A673 (cell line): ENCODE measurements at regions not wholly inside any gene's neighbourhood (a gene's known extent, or its start where the extent isn't known, plus 50 kb on each side); places are given as distances from the start of the nearest gene placed in this dataset.

ENCODE experiments used
- BruUV-seq: library from RNA; stranded (reverse); fragments of 400-500 nt; replicated peaks from 2 replicates; lab custom pipeline; 2021; lab: Mats Ljungman, UMichigan
- CTCF ChIA-PET: fragments of 300-600 bp; sonication (Branson Sonifier 250); formaldehyde crosslinking; loops from one replicate; lab custom pipeline; 2022; ENCODE audit warnings: antibody characterized with exemption; lab: Charles Lee
- POLR2A ChIA-PET: fragments of 300-600 bp; sonication (Branson Sonifier 250); formaldehyde crosslinking; loops from one replicate; lab custom pipeline; 2022; ENCODE audit warnings: antibody characterized with exemption; ENCODE audit not compliant: low non-redundant PET; lab: Charles Lee
- DNase-seq: peaks from one replicate; pipeline ENCODE4 v3.0.0-alpha.2; 2015; ENCODE audit warnings: low spot score
- H3K27ac ChIP-seq: fragments of 200-600 bp; sonication (generic); 2 replicates; pipeline ENCODE4 v1.5.1; 2016; ENCODE audit warnings: mixed run types, low read depth, mild to moderate bottlenecking, mixed read lengths, antibody characterized with exemption, low read length; ENCODE audit not compliant: poor library complexity, severe bottlenecking
- H3K27me3 ChIP-seq: fragments of 200-600 bp; sonication (generic); replicated peaks from 2 replicates; pipeline ENCODE4 v1.6.1; 2017; ENCODE audit warnings: mixed run types, low read depth, mild to moderate bottlenecking, mixed read lengths, antibody characterized with exemption, low read length; ENCODE audit not compliant: insufficient read depth, poor library complexity
- H3K36me3 ChIP-seq: fragments of 200-600 bp; sonication (generic); 2 replicates; pipeline ENCODE4 v1.6.1; 2016; ENCODE audit warnings: mixed run types, mild to moderate bottlenecking, mixed read lengths, antibody characterized with exemption, low read length; ENCODE audit not compliant: insufficient read depth, poor library complexity, severe bottlenecking
- H3K4me1 ChIP-seq: fragments of 200-600 bp; sonication (generic); 2 replicates; pipeline ENCODE4 v1.6.1; 2017; ENCODE audit warnings: mixed run types, mild to moderate bottlenecking, mixed read lengths, antibody characterized with exemption, low read length; ENCODE audit not compliant: insufficient read depth, poor library complexity, severe bottlenecking
- H3K4me3 ChIP-seq: fragments of 200-600 bp; sonication (generic); 2 replicates; pipeline ENCODE4 v1.5.1; 2016; ENCODE audit warnings: low read depth, mixed run types, mild to moderate bottlenecking, mixed read lengths, low read length; ENCODE audit not compliant: poor library complexity, severe bottlenecking
- H3K9me3 ChIP-seq: fragments of 200-600 bp; sonication (generic); 2 replicates; pipeline ENCODE4 v1.6.1; 2016; ENCODE audit warnings: mixed run types, low read depth, mild to moderate bottlenecking, mixed read lengths, antibody characterized with exemption, low read length; ENCODE audit not compliant: poor library complexity, severe bottlenecking
- EZH2 ChIP-seq: fragments of 200-600 bp; sonication (generic); IDR thresholded peaks from 2 replicates; pipeline ENCODE4 v1.6.1; 2017; ENCODE audit warnings: borderline replicate concordance, low read depth, mild to moderate bottlenecking, mixed read lengths, antibody characterized with exemption, low read length; ENCODE audit not compliant: poor library complexity, severe bottlenecking
- intact Hi-C: fragments of 100-400 bp; cut with micrococcal nuclease; formaldehyde crosslinking; loops from one replicate; pipeline ENCODE4 v1.10.0; 2022; ENCODE audit not compliant: unreplicated experiment
- TF ChIP-seq, protein P1 (sequence below): fragments of 300-800, 200-600 bp; sonication (generic); conservative IDR thresholded peaks from 2 replicates; pipeline ENCODE4 v1.5.1; 2017; ENCODE audit warnings: low read depth, mild to moderate bottlenecking, antibody characterized with exemption, low read length, moderate library complexity, mixed read lengths

DNA sequence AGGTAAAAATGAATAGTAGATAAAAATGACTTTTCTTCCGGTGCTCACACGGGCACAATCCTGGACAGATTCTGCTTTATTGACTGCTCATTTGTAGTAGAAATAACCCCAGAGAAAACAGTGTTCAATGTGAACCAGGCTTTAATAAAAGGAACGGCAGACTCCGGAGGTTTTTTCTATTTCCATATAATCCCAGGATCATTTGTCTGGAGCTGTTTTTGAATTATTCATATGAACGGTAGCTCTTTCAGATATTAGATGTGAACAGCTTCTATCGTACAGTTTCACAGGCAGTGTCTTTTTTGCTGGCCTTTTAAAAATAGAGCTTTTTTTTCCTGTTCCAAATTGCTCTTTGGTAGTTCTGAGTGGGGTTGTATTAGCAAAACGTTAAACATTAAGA is 347.3 kb downstream of the MFSD1 start:
- intact Hi-C loops = no loop called here
- ChIA-PET CTCF (no interaction called here), POLR2A (no interaction called here)
- H3K27ac ChIP-seq = no peak overlapping the region
- no peaks in the 10 kb centered on the region for H3K36me3 ChIP-seq
- no peak for DNase-seq
- TF ChIP-seq, protein P1, sequence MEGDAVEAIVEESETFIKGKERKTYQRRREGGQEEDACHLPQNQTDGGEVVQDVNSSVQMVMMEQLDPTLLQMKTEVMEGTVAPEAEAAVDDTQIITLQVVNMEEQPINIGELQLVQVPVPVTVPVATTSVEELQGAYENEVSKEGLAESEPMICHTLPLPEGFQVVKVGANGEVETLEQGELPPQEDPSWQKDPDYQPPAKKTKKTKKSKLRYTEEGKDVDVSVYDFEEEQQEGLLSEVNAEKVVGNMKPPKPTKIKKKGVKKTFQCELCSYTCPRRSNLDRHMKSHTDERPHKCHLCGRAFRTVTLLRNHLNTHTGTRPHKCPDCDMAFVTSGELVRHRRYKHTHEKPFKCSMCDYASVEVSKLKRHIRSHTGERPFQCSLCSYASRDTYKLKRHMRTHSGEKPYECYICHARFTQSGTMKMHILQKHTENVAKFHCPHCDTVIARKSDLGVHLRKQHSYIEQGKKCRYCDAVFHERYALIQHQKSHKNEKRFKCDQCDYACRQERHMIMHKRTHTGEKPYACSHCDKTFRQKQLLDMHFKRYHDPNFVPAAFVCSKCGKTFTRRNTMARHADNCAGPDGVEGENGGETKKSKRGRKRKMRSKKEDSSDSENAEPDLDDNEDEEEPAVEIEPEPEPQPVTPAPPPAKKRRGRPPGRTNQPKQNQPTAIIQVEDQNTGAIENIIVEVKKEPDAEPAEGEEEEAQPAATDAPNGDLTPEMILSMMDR = no peak
- no peak for TF ChIP-seq EZH2
- no peaks in the 10 kb centered on the region for H3K4me1 ChIP-seq
- no peaks in the 10 kb centered on the region for H3K9me3 ChIP-seq
- BruUV-seq = no TSS peak
- no peak overlapping the region for H3K4me3 ChIP-seq
- no peaks in the 10 kb centered on the region for H3K27me3 ChIP-seq

DNA sequence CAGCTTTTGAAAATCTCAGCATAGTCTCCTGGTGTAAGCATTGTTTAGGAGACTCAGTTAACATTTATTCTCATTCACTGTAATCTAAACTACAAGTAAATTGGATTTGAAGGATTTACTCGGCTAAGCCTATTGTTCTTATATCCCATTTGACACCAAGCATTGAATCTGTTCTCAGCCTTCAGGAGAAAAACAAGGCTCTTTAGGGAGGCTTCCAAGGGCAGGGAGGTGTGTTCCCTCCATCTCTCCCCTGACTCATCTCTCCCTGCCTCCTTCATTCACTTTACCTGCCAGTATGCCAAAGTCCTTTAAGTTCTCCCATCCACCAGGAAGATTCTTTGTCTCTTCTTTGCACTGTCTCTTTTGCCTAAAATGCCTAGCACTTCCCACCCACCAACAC is 347.8 kb downstream of the MFSD1 start:
- Histone ChIP-seq H3K4me1 (no peaks in the 10 kb centered on the region), H3K4me3 (no peak overlapping the region), H3K9me3 (no peaks in the 10 kb centered on the region), H3K36me3 (no peaks in the 10 kb centered on the region), H3K27me3 (no peaks in the 10 kb centered on the region), H3K27ac (no peak overlapping the region)
- intact Hi-C loops = no loop called here
- CTCF ChIA-PET = no interaction called here
- TF ChIP-seq EZH2 = no peak
- TF ChIP-seq, protein P1 = no peak
- BruUV-seq = no TSS peak
- no peak for DNase-seq
- POLR2A ChIA-PET = no interaction called here

DNA sequence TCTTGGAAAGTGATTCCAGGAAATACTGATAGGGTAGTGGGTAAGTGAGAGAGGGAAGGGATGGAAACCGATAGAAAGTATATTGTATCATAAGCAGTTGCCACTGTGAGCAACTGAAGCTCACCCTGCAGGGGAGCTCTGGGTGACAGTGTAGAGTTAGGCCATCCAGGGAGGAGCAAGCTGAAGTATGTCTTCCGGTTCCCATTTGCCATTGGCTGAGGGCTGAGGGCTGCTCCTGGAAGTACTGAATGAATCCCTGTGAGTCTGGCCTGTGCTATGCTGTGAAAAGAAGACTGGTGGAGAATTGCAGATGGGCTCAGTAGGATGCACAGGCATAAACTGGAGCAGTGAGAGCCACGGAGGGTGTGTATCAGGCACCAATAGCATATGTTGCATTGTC is 348.3 kb downstream of the MFSD1 start:
- no peaks in the 10 kb centered on the region for H3K9me3 ChIP-seq
- intact Hi-C loops = no loop called here
- BruUV-seq = no TSS peak
- no peaks in the 10 kb centered on the region for H3K27me3 ChIP-seq
- ChIA-PET POLR2A (no interaction called here), CTCF (no interaction called here)
- peak; percentile 9 for DNase-seq
- H3K4me3 ChIP-seq = no peak overlapping the region
- no peak overlapping the region for H3K27ac ChIP-seq
- no peak for TF ChIP-seq EZH2
- TF ChIP-seq, protein P1 = no peak
- no peaks in the 10 kb centered on the region for H3K4me1 ChIP-seq
- H3K36me3 ChIP-seq = no peaks in the 10 kb centered on the region
